DND-41 (cell line): ENCODE measurements at regions not wholly inside any gene's neighbourhood (a gene's known extent, or its start where the extent isn't known, plus 50 kb on each side); places are given as distances from the start of the nearest gene placed in this dataset.

Experiments used
- ATAC-seq: fragments of 200-7000 bp; cut with Tn5 transposase; 3 replicates; pipeline ENCODE4 v1.9.1; 2021; ENCODE audit warnings: low read depth; ENCODE audit not compliant: insufficient read depth
- DNase-seq: peaks from one replicate; pipeline ENCODE4 v3.0.0-alpha.2; 2020
- H2AFZ ChIP-seq: 2 replicates; pipeline ENCODE4 v1.6.0; 2012; ENCODE audit warnings: low read depth, low read length
- H3K27ac ChIP-seq: 2 replicates; pipeline ENCODE4 v1.5.1; 2012; ENCODE audit warnings: low read length, inconsistent platforms
- H3K27me3 ChIP-seq: fragments of 200-600 bp; sonication (generic); 2 replicates; pipeline ENCODE4 v1.6.0; 2012; ENCODE audit warnings: low read length, mild to moderate bottlenecking, inconsistent platforms; ENCODE audit not compliant: insufficient read depth, poor library complexity
- H3K36me3 ChIP-seq: 2 replicates; pipeline ENCODE4 v1.5.1; 2012; ENCODE audit warnings: low read length, inconsistent platforms; ENCODE audit not compliant: insufficient read depth
- H3K4me1 ChIP-seq: 2 replicates; pipeline ENCODE4 v1.5.1; 2012; ENCODE audit warnings: mild to moderate bottlenecking, low read length; ENCODE audit not compliant: insufficient read depth
- H3K4me2 ChIP-seq: 2 replicates; pipeline ENCODE4 v1.6.0; 2012; ENCODE audit warnings: mild to moderate bottlenecking, moderate library complexity, low read length, inconsistent platforms; ENCODE audit not compliant: insufficient read depth
- H3K4me3 ChIP-seq, 2 experiments: fragments of 200-600 bp in 1 of 2; shearing (Covaris generic) in 1 of 2; 2 replicates each; pipeline ENCODE4 v1.5.1; 2012 to 2016; ENCODE audit warnings: inconsistent platforms in 2 of 2, low read length in 2 of 2, mild to moderate bottlenecking in 2 of 2, low read depth in 1 of 2, moderate library complexity in 1 of 2
- H3K79me2 ChIP-seq: 2 replicates; pipeline ENCODE4 v1.6.0; 2012; ENCODE audit warnings: low read length, inconsistent platforms; ENCODE audit not compliant: insufficient read depth
- H3K9ac ChIP-seq: 2 replicates; pipeline ENCODE4 v1.6.0; 2012; ENCODE audit warnings: low read depth, mild to moderate bottlenecking, inconsistent platforms, low read length, moderate library complexity
- H3K9me3 ChIP-seq: 2 replicates; pipeline ENCODE4 v1.5.1; 2012; ENCODE audit warnings: low read length, moderate library complexity, mild to moderate bottlenecking, inconsistent platforms; ENCODE audit not compliant: insufficient read depth, severe bottlenecking
- H4K20me1 ChIP-seq: 2 replicates; pipeline ENCODE4 v1.6.0; 2012; ENCODE audit warnings: low read length; ENCODE audit not compliant: insufficient read depth
- EZH2 ChIP-seq: IDR thresholded peaks from 3 replicates; pipeline ENCODE4 v1.6.1; 2012; ENCODE audit warnings: borderline replicate concordance, low read depth, mild to moderate bottlenecking, moderate library complexity, low read length, inconsistent platforms; ENCODE audit not compliant: severe bottlenecking
- TF ChIP-seq, protein P1 (sequence below): IDR thresholded peaks from 2 replicates; pipeline ENCODE4 v1.5.1; 2012; ENCODE audit warnings: borderline replicate concordance, low read length, moderate library complexity, mild to moderate bottlenecking; ENCODE audit not compliant: poor library complexity, severe bottlenecking; ENCODE audit errors: extremely low read depth

GRCh38 chr3:44092497-44092896 lies 149.2 kb upstream of the TOPAZ1 start:
- Histone ChIP-seq H3K4me2 (no peak overlapping the region), H3K27ac (no peak overlapping the region), H3K79me2 (no peaks in the 10 kb centered on the region), H4K20me1 (no peaks in the 10 kb centered on the region), H3K4me3 (no peak overlapping the region), H3K36me3 (no peaks in the 10 kb centered on the region), H2AFZ (no peak overlapping the region), H3K9me3 (no peaks in the 10 kb centered on the region), H3K4me1 (no peaks in the 10 kb centered on the region), H3K27me3 (no peaks in the 10 kb centered on the region), H3K9ac (no peak overlapping the region)
- no peak for TF ChIP-seq EZH2
- TF ChIP-seq, protein P1, sequence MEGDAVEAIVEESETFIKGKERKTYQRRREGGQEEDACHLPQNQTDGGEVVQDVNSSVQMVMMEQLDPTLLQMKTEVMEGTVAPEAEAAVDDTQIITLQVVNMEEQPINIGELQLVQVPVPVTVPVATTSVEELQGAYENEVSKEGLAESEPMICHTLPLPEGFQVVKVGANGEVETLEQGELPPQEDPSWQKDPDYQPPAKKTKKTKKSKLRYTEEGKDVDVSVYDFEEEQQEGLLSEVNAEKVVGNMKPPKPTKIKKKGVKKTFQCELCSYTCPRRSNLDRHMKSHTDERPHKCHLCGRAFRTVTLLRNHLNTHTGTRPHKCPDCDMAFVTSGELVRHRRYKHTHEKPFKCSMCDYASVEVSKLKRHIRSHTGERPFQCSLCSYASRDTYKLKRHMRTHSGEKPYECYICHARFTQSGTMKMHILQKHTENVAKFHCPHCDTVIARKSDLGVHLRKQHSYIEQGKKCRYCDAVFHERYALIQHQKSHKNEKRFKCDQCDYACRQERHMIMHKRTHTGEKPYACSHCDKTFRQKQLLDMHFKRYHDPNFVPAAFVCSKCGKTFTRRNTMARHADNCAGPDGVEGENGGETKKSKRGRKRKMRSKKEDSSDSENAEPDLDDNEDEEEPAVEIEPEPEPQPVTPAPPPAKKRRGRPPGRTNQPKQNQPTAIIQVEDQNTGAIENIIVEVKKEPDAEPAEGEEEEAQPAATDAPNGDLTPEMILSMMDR: no peak
- ATAC-seq (no peak), DNase-seq (no peak)

- H3K27ac ChIP-seq: no peak overlapping the region
- no peaks in the 10 kb centered on the region for H3K27me3 ChIP-seq
- no peak for TF ChIP-seq EZH2
- no peaks in the 10 kb centered on the region for H3K4me1 ChIP-seq
- no peak overlapping the region for H3K9ac ChIP-seq
- H3K9me3 ChIP-seq: no peaks in the 10 kb centered on the region
- H3K36me3 ChIP-seq: no peaks in the 10 kb centered on the region
- H3K4me3 ChIP-seq: no peak overlapping the region
- no peak overlapping the region for H2AFZ ChIP-seq
- ATAC-seq: no peak
- no peak for DNase-seq
- H4K20me1 ChIP-seq: no peaks in the 10 kb centered on the region
- no peak overlapping the region for H3K4me2 ChIP-seq
- H3K79me2 ChIP-seq: no peaks in the 10 kb centered on the region
These were observed 148.2 kb upstream of the TOPAZ1 start for GRCh38 chr3:44093531-44093930.

GRCh38 chr3:44098656-44099415 lies 142.8 kb upstream of the TOPAZ1 start:
- Histone ChIP-seq H3K79me2 (no peaks in the 10 kb centered on the region), H3K9me3 (no peaks in the 10 kb centered on the region), H3K27ac (no peak overlapping the region), H3K4me2 (no peak overlapping the region), H3K9ac (no peak overlapping the region), H2AFZ (no peak overlapping the region), H3K36me3 (no peaks in the 10 kb centered on the region), H3K27me3 (peaks cover 3% of the 10 kb centered on the region), H3K4me3 (no peak overlapping the region), H4K20me1 (no peaks in the 10 kb centered on the region), H3K4me1 (no peaks in the 10 kb centered on the region)
- TF ChIP-seq EZH2: no peak
- TF ChIP-seq, protein P1: no peak
- ATAC-seq (no peak), DNase-seq (no peak)

DNA sequence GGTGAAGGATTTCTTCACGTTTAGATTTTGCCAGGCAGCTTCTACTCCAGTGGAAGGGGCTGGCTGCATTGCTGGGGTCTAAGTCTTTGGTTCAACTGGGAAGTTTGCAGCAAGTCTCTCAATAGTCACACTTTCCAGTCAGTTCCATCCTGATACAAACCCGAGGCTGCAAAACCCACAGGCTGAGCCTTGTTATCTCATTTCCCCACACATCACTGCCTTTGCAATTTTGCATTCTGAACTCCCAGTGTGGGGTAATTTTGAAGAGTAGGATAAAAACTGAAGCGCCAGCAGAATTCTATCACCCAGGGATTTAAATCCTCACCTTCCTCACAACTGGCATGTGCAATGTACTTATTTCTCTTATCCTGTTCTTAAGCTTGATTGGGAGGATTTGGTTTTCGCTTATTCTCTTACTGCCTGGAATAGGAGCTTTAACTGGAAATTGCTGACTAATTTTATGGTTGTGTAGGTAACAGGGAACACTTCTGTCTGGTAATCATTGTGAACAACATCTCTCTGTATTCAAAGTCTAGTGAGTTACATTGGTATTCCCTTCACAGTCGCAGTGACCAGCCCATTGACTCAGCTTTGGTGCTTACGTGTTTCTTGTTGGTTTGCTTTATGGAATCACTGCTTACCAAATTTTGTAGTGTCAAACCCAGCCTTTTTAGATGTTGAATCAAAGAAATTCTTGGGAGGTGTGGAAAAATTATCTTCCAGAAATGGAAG lies 142.0 kb upstream of the TOPAZ1 start:
- Histone ChIP-seq H3K79me2 (no peaks in the 10 kb centered on the region), H3K27ac (no peak overlapping the region), H4K20me1 (no peaks in the 10 kb centered on the region), H3K4me1 (no peaks in the 10 kb centered on the region), H3K4me2 (no peak overlapping the region), H3K4me3 (no peak overlapping the region), H3K9ac (no peak overlapping the region), H3K27me3 (peaks cover 8% of the 10 kb centered on the region), H2AFZ (no peak overlapping the region), H3K36me3 (no peaks in the 10 kb centered on the region), H3K9me3 (no peaks in the 10 kb centered on the region)
- no peak for ATAC-seq
- TF ChIP-seq, protein P1: no peak
- TF ChIP-seq EZH2: no peak
- no peak for DNase-seq
